HG03521 (cell line): ENCODE measurements at regions not wholly inside any gene's neighbourhood (a gene's known extent, or its start where the extent isn't known, plus 50 kb on each side); places are given as distances from the start of the nearest gene placed in this dataset.
"Not testable (repeated sequence)": the region's sequence is repeated elsewhere in the genome, so short reads cannot be mapped to it uniquely, and the experiment has no call there.

Experiments
- ATAC-seq: cut with Tn5 transposase; IDR thresholded peaks from one replicate; pipeline ENCODE4 v1.9.1; 2021; ENCODE audit warnings: mild to moderate bottlenecking, moderate library complexity; ENCODE audit not compliant: unreplicated experiment

- ATAC-seq: no peak
Measured at GRCh38 chrX:120718969-120719368, 89.1 kb upstream of the C1GALT1C1 start.

GRCh38 chrX:120702337-120702736 lies 72.5 kb upstream of the C1GALT1C1 start:
- ATAC-seq: not testable (repeated sequence)

- peak; percentile 70 for ATAC-seq
Measured at GRCh38 chrX:120697053-120697452, 67.2 kb upstream of the C1GALT1C1 start.

- no peak for ATAC-seq
Measured at GRCh38 chrX:120692319-120692718, 62.5 kb upstream of the C1GALT1C1 start.

- ATAC-seq: no peak
Measured at GRCh38 chrX:120690941-120691340, 61.1 kb upstream of the C1GALT1C1 start.

GRCh38 chrX:120690344-120690743 lies 60.5 kb upstream of the C1GALT1C1 start:
- no peak for ATAC-seq

GRCh38 chrX:120680090-120680489 lies 50.2 kb upstream of the C1GALT1C1 start:
- no peak for ATAC-seq
